HG03521 (cell line): ENCODE measurements at regions not wholly inside any gene's neighbourhood (a gene's known extent, or its start where the extent isn't known, plus 50 kb on each side); places are given as distances from the start of the nearest gene placed in this dataset.
"Not testable (repeated sequence)": the region's sequence is repeated elsewhere in the genome, so short reads cannot be mapped to it uniquely, and the experiment has no call there.

Experiments
- ATAC-seq: cut with Tn5 transposase; IDR thresholded peaks from one replicate; pipeline ENCODE4 v1.9.1; 2021; ENCODE audit warnings: mild to moderate bottlenecking, moderate library complexity; ENCODE audit not compliant: unreplicated experiment

- ATAC-seq, result no peak
These were observed 79.7 kb upstream of the SSBP2 start for GRCh38 chr5:81830596-81830995.

- ATAC-seq, result no peak
These were observed 78.3 kb upstream of the SSBP2 start for GRCh38 chr5:81829242-81829641.

DNA sequence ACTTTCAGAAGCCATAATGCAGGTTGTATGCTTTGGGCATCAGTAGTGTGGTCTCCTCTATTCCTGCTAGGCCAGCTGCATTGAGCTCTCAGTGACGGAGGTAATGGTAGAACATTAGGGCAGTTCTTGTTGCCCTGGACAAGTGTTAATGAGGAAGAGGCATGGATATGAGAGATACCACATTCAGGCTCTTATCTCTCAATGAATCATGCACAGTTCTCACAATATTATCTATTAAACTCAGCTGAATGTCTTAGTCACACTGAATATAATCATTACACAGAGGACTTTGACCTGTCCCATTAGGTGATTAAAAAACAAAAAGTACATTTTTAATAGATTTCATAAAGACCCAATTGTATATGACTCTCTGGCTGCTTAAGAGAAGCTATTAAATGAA lies 76.6 kb upstream of the SSBP2 start:
- ATAC-seq, result no peak

- ATAC-seq, result no peak
These were observed 75.2 kb upstream of the SSBP2 start for GRCh38 chr5:81826128-81826527.

- no peak for ATAC-seq
These were observed 74.3 kb upstream of the SSBP2 start for GRCh38 chr5:81825237-81825636.

DNA sequence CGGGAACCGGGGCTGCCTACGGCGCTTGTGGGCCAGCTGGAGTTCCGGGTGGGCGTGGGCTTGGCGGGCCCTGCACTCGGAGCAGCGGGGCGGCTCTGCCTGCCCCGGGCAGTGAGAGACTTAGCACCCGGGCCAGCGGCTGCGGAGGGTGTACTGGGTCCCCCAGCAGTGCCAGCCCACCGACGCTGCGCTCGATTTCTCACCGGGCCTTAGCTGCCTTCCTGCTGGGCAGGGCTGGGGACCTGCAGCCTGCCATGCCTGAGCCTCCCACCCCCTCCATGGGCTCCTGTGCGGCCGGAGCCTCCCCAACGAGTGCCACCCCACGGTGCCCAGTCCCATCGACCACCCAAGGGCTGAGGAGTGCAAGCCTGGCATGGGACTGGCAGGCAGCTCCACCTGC lies 72.8 kb upstream of the SSBP2 start:
- ATAC-seq, result not testable (repeated sequence)

GRCh38 chr5:81820863-81821262 lies 70.0 kb upstream of the SSBP2 start:
- ATAC-seq, result no peak

GRCh38 chr5:81820318-81820636 lies 69.4 kb upstream of the SSBP2 start:
- no peak for ATAC-seq

- no peak for ATAC-seq
These were observed 68.8 kb upstream of the SSBP2 start for GRCh38 chr5:81819556-81820317.

- no peak for ATAC-seq
These were observed 67.1 kb upstream of the SSBP2 start for GRCh38 chr5:81817980-81818379.

DNA sequence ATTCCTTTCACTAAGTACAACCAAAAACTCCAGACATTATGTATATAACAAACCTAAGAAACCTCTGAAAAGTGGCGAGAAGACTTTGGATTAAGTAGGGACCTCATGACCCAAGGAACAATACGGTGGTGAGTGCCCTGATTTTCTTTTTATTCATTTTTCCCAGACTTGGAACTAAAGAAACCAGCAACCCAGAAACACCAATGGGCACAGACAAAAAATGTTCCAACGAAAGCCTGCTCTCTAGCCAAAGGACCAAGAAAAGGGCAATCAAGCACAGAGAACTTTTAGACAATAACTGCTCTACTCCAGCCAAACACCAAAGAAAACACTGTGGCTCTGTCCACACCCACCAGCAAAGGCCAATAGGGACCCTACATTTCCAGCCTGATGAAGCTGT lies 66.2 kb upstream of the SSBP2 start:
- ATAC-seq, result no peak

DNA sequence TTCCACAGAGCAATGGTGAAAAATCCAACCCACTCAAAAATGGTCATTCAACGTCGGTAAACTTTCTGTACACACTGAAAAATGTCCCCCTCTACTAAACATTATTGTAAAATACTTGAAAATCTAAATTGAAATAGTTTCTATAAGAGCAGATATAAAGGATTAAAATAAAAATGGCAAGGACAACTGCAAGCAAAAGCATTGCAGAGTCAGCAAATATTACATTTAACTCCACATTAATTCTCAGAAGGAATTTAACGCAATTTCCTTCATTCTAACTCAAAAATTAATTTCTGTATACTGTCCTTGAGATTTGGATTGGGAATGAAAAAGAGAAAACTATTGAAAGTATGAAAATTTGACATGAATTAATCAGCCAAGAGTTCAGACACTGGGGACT lies 64.4 kb upstream of the SSBP2 start:
- ATAC-seq, result no peak

DNA sequence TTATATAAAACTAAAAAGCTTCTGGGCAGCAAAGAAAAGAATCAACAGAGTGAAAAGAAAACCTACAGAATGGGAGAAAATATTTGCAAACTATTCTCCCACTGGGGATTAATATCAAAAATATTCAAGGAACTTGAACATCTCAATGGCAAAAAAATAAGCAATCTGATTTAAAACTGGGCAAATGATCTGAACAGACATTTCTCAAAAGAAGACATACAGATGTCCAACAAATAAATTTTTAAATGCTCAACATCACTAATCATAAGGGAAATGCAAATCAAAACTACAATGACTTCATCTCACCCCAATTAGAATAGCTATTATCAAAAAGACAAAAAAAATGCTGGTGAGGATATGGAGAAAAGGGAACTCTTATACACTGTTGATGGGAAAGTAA lies 57.2 kb upstream of the SSBP2 start:
- ATAC-seq, result no peak

DNA sequence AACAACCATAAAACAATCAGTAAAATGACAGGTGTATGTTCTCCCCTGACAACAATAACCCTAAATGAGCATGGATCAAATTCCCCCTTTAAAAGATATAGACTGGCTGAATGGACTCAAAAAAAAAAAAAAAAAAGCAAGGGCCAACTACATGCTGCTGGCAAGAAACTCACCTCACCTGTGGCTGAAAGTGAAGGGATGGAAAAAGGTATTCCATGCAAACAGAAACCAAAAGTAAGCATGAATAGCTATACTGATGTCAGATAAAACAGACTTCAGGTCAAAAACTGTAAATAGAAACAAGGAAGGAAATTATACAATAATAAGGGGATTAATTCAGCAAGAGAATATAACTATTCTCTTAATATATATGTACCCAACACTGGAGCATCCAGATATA lies 54.2 kb upstream of the SSBP2 start:
- no peak for ATAC-seq

DNA sequence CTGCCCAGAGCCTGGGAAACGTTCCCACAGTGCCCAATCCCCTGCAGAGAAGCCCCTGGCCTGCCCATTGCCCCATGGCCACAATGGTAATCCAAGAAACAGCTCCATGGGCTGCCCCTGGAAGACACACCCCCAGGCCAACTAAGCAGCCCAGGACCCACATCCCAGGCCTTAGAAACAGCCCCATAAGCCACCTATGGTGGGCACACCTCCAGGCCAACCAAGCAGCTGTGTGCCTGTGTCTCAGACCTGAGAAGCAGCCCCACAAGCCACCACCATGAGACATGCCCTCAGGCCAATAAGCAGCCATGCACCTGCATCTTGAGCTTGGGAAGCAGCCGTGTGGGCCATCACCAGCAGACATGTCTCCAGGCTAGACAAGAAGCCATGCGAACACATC lies 52.9 kb upstream of the SSBP2 start:
- no peak for ATAC-seq

GRCh38 chr5:81802625-81803024 lies 51.7 kb upstream of the SSBP2 start:
- ATAC-seq, result no peak

- no peak for ATAC-seq
These were observed 51.1 kb upstream of the SSBP2 start for GRCh38 chr5:81802020-81802419.

GRCh38 chr5:81800797-81801196 lies 49.9 kb upstream of the SSBP2 start:
- no peak for ATAC-seq
